Body of pancreas (tissue), 4 donors: ENCODE measurements at regions not wholly inside any gene's neighbourhood (a gene's known extent, or its start where the extent isn't known, plus 50 kb on each side); places are given as distances from the start of the nearest gene placed in this dataset.

Experiments
- ATAC-seq: fragments of 150-250 bp; one replicate; pipeline ENCODE4 v1.9.1; 2016
- DNase-seq, 4 donors: peaks; one replicate each; pipeline ENCODE4 v3.0.0-alpha.2; 2019
- H3K27ac ChIP-seq, 4 donors: fragments of 200-600 bp; sonication (generic); 1 replicate in 3 of 4; 2 replicates in 1 of 4; pipeline versions ENCODE4 v1.5.1 to v1.6.1; 2016 to 2019; ENCODE audit warnings: mild to moderate bottlenecking in 1 of 4, mixed read lengths in 1 of 4, moderate library complexity in 1 of 4
- H3K27me3 ChIP-seq, 2 donors: fragments of 200-600 bp; sonication (generic); one replicate each; pipeline ENCODE4 v1.6.0; 2016; ENCODE audit warnings: mild to moderate bottlenecking in 1 of 2
- H3K36me3 ChIP-seq, 2 donors: fragments of 200-600 bp; sonication (generic); replicated peaks in 1 of 2; 2 replicates each; pipeline ENCODE4 v1.5.1; 2016; ENCODE audit warnings: low read depth in 2 of 2; ENCODE audit not compliant: insufficient read depth in 1 of 2
- H3K4me1 ChIP-seq: fragments of 200-600 bp; sonication (generic); one replicate; pipeline ENCODE4 v1.6.0; 2016
- H3K4me3 ChIP-seq, 2 donors: fragments of 200-600 bp; sonication (generic); 1 replicate in 1 of 2; 2 replicates in 1 of 2; pipeline ENCODE4 v1.5.1; 2016 to 2019
- H3K9me3 ChIP-seq, 3 donors: fragments of 200-600 bp; sonication (generic); 1 replicate in 2 of 3; 2 replicates in 1 of 3; pipeline ENCODE4 v1.5.1; 2016
- CTCF ChIP-seq, 7 experiments: fragments of 450-650 bp in 4 of 7; fragments of 200-600 bp in 3 of 7; sonication (generic) in 3 of 7; IDR thresholded peaks; one replicate each; pipeline ENCODE4 v1.5.1; 2016 to 2019; ENCODE audit warnings: antibody characterized with exemption in 7 of 7
- POLR2A ChIP-seq, 3 donors: fragments of 450-650 bp; IDR thresholded peaks; one replicate each; pipeline ENCODE4 v1.6.1; 2016; ENCODE audit warnings: antibody characterized with exemption in 3 of 3, mild to moderate bottlenecking in 2 of 3
- WGBS, 2 donors: methylation state at CpG; one replicate each; pipeline ENCODE4 v1.1.5; 2017; 5-methylcytosine and 5-hydroxymethylcytosine counted together
- intact Hi-C: fragments of 100-400 bp; cut with DNase I; formaldehyde crosslinking; loops from one replicate; pipeline ENCODE4 v1.15.1; 2023

GRCh38 chr10:4686644-4686996 lies 139.4 kb upstream of the AKR1E2 start:
- Histone ChIP-seq H3K4me1 (no peaks in the 10 kb centered on the region), H3K36me3 (no peaks in the 10 kb centered on the region), H3K27me3 (no peaks in the 10 kb centered on the region), H3K9me3 (no peaks in the 10 kb centered on the region), H3K27ac (peak overlapping the region in 3 of 4 donors; percentile 3 to 71 (median 16)), H3K4me3 (no peak overlapping the region)
- WGBS, 2 donors: 24 to 39% methylated on average over 4 of the region's 4 CpGs
- DNase-seq (peak in 1 of 4 donors; percentile 27), ATAC-seq (peak; percentile 87)
- intact Hi-C loops: no loop called here
- TF ChIP-seq POLR2A (IDR thresholded peaks at IDR 0.05) (no peak), CTCF (IDR thresholded peaks at IDR 0.05) (no peak)

DNA sequence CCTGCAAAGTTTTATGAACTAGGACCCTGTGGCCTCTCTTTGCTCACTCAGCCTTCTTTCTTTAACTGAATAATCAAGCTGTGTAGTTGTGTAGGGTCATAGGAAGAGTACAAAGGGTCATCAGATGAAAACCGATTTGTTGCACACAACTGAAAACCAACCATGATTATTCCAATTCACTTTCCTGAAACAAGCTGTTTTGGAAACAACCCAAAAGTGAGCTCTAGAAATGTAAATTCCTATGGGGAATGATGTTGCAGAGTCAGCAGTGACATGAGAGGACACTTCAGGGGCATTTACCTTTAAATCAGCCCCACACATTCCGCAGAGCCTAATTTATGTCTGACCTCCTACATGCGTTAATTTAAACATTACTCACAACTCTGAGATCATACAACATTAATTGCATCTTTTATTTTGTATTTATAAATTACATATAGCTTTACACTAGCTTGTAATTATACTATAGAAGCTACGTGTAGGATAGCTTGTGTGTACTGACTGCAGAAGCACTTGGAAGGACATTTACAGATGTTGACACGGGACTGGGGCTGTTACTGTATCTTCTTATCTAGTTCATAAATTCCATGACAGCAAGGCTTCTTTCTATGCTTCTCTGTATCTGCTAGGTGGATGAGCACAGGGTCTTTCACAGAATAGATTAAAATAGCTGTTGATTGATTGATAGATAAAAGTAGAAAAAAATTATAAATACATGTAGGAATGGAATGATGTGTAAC lies 139.9 kb upstream of the AKR1E2 start:
- WGBS, 2 donors: 48 to 49% methylated on average over 5 of the region's 5 CpGs
- Histone ChIP-seq H3K4me3 (no peak overlapping the region), H3K9me3 (no peaks in the 10 kb centered on the region), H3K27me3 (no peaks in the 10 kb centered on the region), H3K27ac (peak overlapping the region in 3 of 4 donors; percentile 3 to 71 (median 16)), H3K36me3 (no peaks in the 10 kb centered on the region), H3K4me1 (no peaks in the 10 kb centered on the region)
- no peak for TF ChIP-seq CTCF (IDR thresholded peaks at IDR 0.05)
- peak; percentile 5 for ATAC-seq
- intact Hi-C loops: no loop called here
- DNase-seq: no peak

DNA sequence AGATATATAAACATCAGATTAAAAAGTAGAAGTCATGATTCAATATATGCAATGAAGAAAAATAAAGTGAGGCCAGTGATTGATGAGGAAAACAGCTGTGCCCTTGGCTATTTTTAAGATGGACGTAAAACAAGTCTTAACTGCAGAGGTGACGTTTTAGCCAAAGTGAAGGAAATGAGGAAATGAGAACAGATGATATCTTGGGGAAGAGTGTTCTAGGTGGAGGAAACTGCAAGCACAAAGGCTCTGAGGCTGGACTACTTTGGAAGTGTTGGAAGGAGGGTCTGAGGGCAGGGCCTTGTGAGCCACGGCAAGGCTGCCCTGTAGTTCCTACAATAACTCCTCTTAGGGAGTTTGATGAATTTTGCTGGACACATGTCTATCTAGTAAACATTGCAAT lies 140.5 kb upstream of the AKR1E2 start:
- no peak overlapping the region for H3K4me3 ChIP-seq
- H3K27me3 ChIP-seq: no peaks in the 10 kb centered on the region
- no peak for ATAC-seq
- 45 to 60% methylated on average over 3 of the region's 3 CpGs for WGBS, 2 donors
- H3K4me1 ChIP-seq: no peaks in the 10 kb centered on the region
- intact Hi-C loops: no loop called here
- DNase-seq: no peak
- peak overlapping the region in 2 of 4 donors; percentile 3 to 71 for H3K27ac ChIP-seq
- H3K9me3 ChIP-seq: no peaks in the 10 kb centered on the region
- TF ChIP-seq POLR2A (IDR thresholded peaks at IDR 0.05) (no peak), CTCF (IDR thresholded peaks at IDR 0.05) (no peak)
- H3K36me3 ChIP-seq: no peaks in the 10 kb centered on the region

- TF ChIP-seq POLR2A (IDR thresholded peaks at IDR 0.05) (no peak), CTCF (IDR thresholded peaks at IDR 0.05) (no peak)
- H3K4me1 ChIP-seq: no peaks in the 10 kb centered on the region
- intact Hi-C loops: no loop called here
- no peak overlapping the region for H3K4me3 ChIP-seq
- ATAC-seq (no peak), DNase-seq (no peak)
- H3K27ac ChIP-seq: no peak overlapping the region
- H3K9me3 ChIP-seq: no peaks in the 10 kb centered on the region
- H3K27me3 ChIP-seq: no peaks in the 10 kb centered on the region
- H3K36me3 ChIP-seq: no peaks in the 10 kb centered on the region
Observed at GRCh38 chr10:4684434-4684833, 141.6 kb upstream of the AKR1E2 start.

GRCh38 chr10:4683838-4684237 lies 142.2 kb upstream of the AKR1E2 start:
- DNase-seq (no peak), ATAC-seq (no peak)
- WGBS, 2 donors: 85 to 88% methylated on average over 8 of the region's 8 CpGs
- Histone ChIP-seq H3K36me3 (no peaks in the 10 kb centered on the region), H3K4me3 (no peak overlapping the region), H3K27me3 (no peaks in the 10 kb centered on the region), H3K27ac (no peak overlapping the region), H3K4me1 (peaks cover 2% of the 10 kb centered on the region), H3K9me3 (no peaks in the 10 kb centered on the region)
- intact Hi-C loops: no loop called here
- TF ChIP-seq POLR2A (IDR thresholded peaks at IDR 0.05) (no peak), CTCF (IDR thresholded peaks at IDR 0.05) (no peak)
